H1 (cell line): ENCODE measurements at regions not wholly inside any gene's neighbourhood (a gene's known extent, or its start where the extent isn't known, plus 50 kb on each side); places are given as distances from the start of the nearest gene placed in this dataset.

Experiments used
- CTCF ChIA-PET: fragments of 300-600 bp; sonication (Branson Sonifier 250); formaldehyde crosslinking; loops from one replicate; lab custom pipeline; 2021; ENCODE audit not compliant: partially characterized antibody; lab: Charles Lee
- POLR2A ChIA-PET: fragments of 300-600 bp; sonication (Branson Sonifier 250); formaldehyde crosslinking; loops from one replicate; lab custom pipeline; 2021; ENCODE audit warnings: inconsistent platforms; ENCODE audit not compliant: partially characterized antibody; lab: Charles Lee
- DNase-seq, 2 experiments: peaks; one replicate each; pipeline versions ENCODE4 v3.0.0 to v3.0.0-alpha.2; 2010 to 2022; ENCODE audit warnings: low spot score in 2 of 2, low read depth in 1 of 2, mixed read lengths in 1 of 2
- FAIRE-seq: peaks from 2 replicates; lab custom pipeline; 2011; peaks lifted over from hg19 to GRCh38; lab: Jason Lieb, UNC
- H2AFZ ChIP-seq: 2 replicates; pipeline ENCODE4 v1.8.1; 2012; ENCODE audit warnings: low read length, inconsistent platforms
- H2AK5ac ChIP-seq: 2 replicates; pipeline ENCODE4 v1.6.1; 2013; ENCODE audit warnings: low read depth, low read length
- H2BK120ac ChIP-seq: replicated peaks from 2 replicates; pipeline ENCODE3; 2013; ENCODE audit warnings: low read depth, low read length, inconsistent platforms
- H2BK12ac ChIP-seq: 2 replicates; pipeline ENCODE4 v1.6.1; 2013; ENCODE audit warnings: low read depth, low read length
- H2BK15ac ChIP-seq: 2 replicates; pipeline ENCODE4 v1.6.1; 2013; ENCODE audit warnings: low read length
- H2BK20ac ChIP-seq: 2 replicates; pipeline ENCODE4 v1.6.1; 2013; ENCODE audit warnings: low read length
- H2BK5ac ChIP-seq: 2 replicates; pipeline ENCODE4 v1.6.1; 2013; ENCODE audit warnings: low read depth, low read length
- H3K14ac ChIP-seq: 2 replicates; pipeline ENCODE4 v1.6.1; 2013; ENCODE audit warnings: inconsistent platforms; ENCODE audit not compliant: insufficient read length
- H3K18ac ChIP-seq: 2 replicates; pipeline ENCODE4 v1.6.1; 2013; ENCODE audit warnings: low read length; ENCODE audit errors: extremely low read depth
- H3K23ac ChIP-seq: 2 replicates; pipeline ENCODE4 v1.6.1; 2013; ENCODE audit warnings: inconsistent platforms; ENCODE audit not compliant: insufficient read length
- H3K23me2 ChIP-seq: 2 replicates; pipeline ENCODE4 v1.6.1; 2013; ENCODE audit warnings: low read depth, low read length
- H3K27ac ChIP-seq: 2 replicates; pipeline ENCODE4 v1.6.1; 2011; ENCODE audit warnings: low read depth, low read length, inconsistent platforms
- H3K27me3 ChIP-seq, 4 experiments: replicated peaks in 1 of 4; 1 replicate in 1 of 4; 2 replicates in 3 of 4; pipeline versions ENCODE4 v1.6.1 to v1.8.1; 2011 to 2013; ENCODE audit warnings: low read length in 3 of 4, mild to moderate bottlenecking in 3 of 4, inconsistent platforms in 2 of 4, mixed read lengths in 2 of 4, moderate library complexity in 1 of 4; ENCODE audit not compliant: control insufficient read depth in 3 of 4, insufficient read depth in 3 of 4; ENCODE audit errors: extremely low read depth in 1 of 4
- H3K36me3 ChIP-seq, 4 experiments: 2 replicates each; pipeline versions ENCODE4 v1.6.1 to v1.8.1; 2011 to 2013; ENCODE audit warnings: mild to moderate bottlenecking in 4 of 4, low read length in 3 of 4, moderate library complexity in 2 of 4, control low read depth in 1 of 4, inconsistent platforms in 1 of 4; ENCODE audit not compliant: insufficient read depth in 4 of 4, control insufficient read depth in 2 of 4
- H3K4ac ChIP-seq: replicated peaks from 2 replicates; pipeline ENCODE3; 2013; ENCODE audit warnings: low read length, low read depth, mixed read lengths, inconsistent platforms; ENCODE audit not compliant: insufficient read length
- H3K4me1 ChIP-seq, 4 experiments: replicated peaks in 1 of 4; 1 replicate in 1 of 4; 2 replicates in 3 of 4; pipeline versions ENCODE4 v1.6.1 to v1.8.1; 2011 to 2013; ENCODE audit warnings: low read length in 3 of 4, inconsistent platforms in 2 of 4, mixed read lengths in 1 of 4; ENCODE audit not compliant: insufficient read depth in 4 of 4, control insufficient read depth in 3 of 4
- H3K4me2 ChIP-seq, 2 experiments: 2 replicates each; pipeline versions ENCODE4 v1.6.1 to v1.8.1; 2011 to 2013; ENCODE audit warnings: low read depth in 2 of 2, low read length in 2 of 2, control low read depth in 1 of 2, inconsistent platforms in 1 of 2, mild to moderate bottlenecking in 1 of 2; ENCODE audit not compliant: insufficient read depth in 1 of 2
- H3K4me3 ChIP-seq, 4 experiments: fragments of 200-600, 300-600 bp in 1 of 4; sonication (generic), shearing (Covaris generic), sonication (Bioruptor Twin) in 1 of 4; 2 replicates each; pipeline versions ENCODE4 v1.5.1 to v1.8.1; 2011 to 2016; ENCODE audit warnings: low read length in 4 of 4, low read depth in 3 of 4, control low read depth in 2 of 4, inconsistent platforms in 2 of 4, mild to moderate bottlenecking in 2 of 4, mixed read lengths in 1 of 4, moderate library complexity in 1 of 4; ENCODE audit not compliant: insufficient read depth in 2 of 4; ENCODE audit errors: extremely low read depth in 1 of 4
- H3K56ac ChIP-seq: replicated peaks from 2 replicates; pipeline ENCODE3; 2013; ENCODE audit warnings: low read depth, mild to moderate bottlenecking, mixed read lengths, low read length, inconsistent platforms; ENCODE audit not compliant: insufficient read length
- H3K79me1 ChIP-seq: 2 replicates; pipeline ENCODE4 v1.6.1; 2013; ENCODE audit warnings: low read depth, low read length, control low read depth
- H3K79me2 ChIP-seq, 2 experiments: 2 replicates each; pipeline versions ENCODE4 v1.6.1 to v1.8.1; 2012 to 2013; ENCODE audit warnings: low read length in 2 of 2, mild to moderate bottlenecking in 2 of 2, inconsistent platforms in 1 of 2; ENCODE audit not compliant: insufficient read depth in 2 of 2, control insufficient read depth in 1 of 2
- H3K9ac ChIP-seq, 4 experiments: replicated peaks in 1 of 4; 1 replicate in 1 of 4; 2 replicates in 3 of 4; pipeline versions ENCODE4 v1.6.1 to v1.8.1; 2011 to 2013; ENCODE audit warnings: low read depth in 3 of 4, low read length in 3 of 4, control low read depth in 2 of 4, mild to moderate bottlenecking in 2 of 4, moderate library complexity in 2 of 4, inconsistent platforms in 1 of 4; ENCODE audit errors: extremely low read depth in 1 of 4
- H3K9me3 ChIP-seq, 2 experiments: 2 replicates each; pipeline versions ENCODE4 v1.6.1 to v1.8.1; 2012 to 2013; ENCODE audit warnings: mild to moderate bottlenecking in 2 of 2, moderate library complexity in 2 of 2, control low read depth in 1 of 2, inconsistent platforms in 1 of 2, low read depth in 1 of 2, low read length in 1 of 2, mixed read lengths in 1 of 2; ENCODE audit not compliant: insufficient read depth in 2 of 2
- H4K20me1 ChIP-seq, 2 experiments: replicated peaks in 1 of 2; 2 replicates each; pipeline versions ENCODE3 to v1.8.1; 2011 to 2013; ENCODE audit warnings: inconsistent platforms in 2 of 2, low read length in 2 of 2, mild to moderate bottlenecking in 1 of 2; ENCODE audit not compliant: insufficient read depth in 2 of 2, control insufficient read depth in 1 of 2
- H4K5ac ChIP-seq: 2 replicates; pipeline ENCODE4 v1.6.1; 2013; ENCODE audit warnings: low read length, low read depth, mixed read lengths, inconsistent platforms; ENCODE audit not compliant: insufficient read length
- H4K8ac ChIP-seq: 2 replicates; pipeline ENCODE4 v1.8.0; 2013; ENCODE audit warnings: mild to moderate bottlenecking, moderate library complexity, low read length, inconsistent platforms; ENCODE audit not compliant: insufficient read depth; ENCODE audit errors: extremely low read depth
- H4K91ac ChIP-seq: replicated peaks from 2 replicates; pipeline ENCODE3; 2013; ENCODE audit warnings: low read length, mixed read lengths, inconsistent platforms; ENCODE audit not compliant: insufficient read length
- BCL11A ChIP-seq, 2 experiments: IDR thresholded peaks; one replicate each; pipeline ENCODE4 v1.6.1; 2011; ENCODE audit warnings: low read depth in 2 of 2, low read length in 2 of 2, mild to moderate bottlenecking in 2 of 2
- CBX8 ChIP-seq: fragments of 300-800, 300-1000 bp; sonication (generic); IDR thresholded peaks from 2 replicates; pipeline ENCODE4 v1.7.1; 2016; ENCODE audit warnings: low read depth, low read length, borderline replicate concordance
- CHD2 ChIP-seq: IDR thresholded peaks from 2 replicates; pipeline ENCODE4 v1.6.1; 2012; ENCODE audit warnings: low read length, improper control_type of control experiment
- EGR1 ChIP-seq: IDR thresholded peaks from 2 replicates; pipeline ENCODE4 v1.6.1; 2011; ENCODE audit warnings: low read depth, low read length, borderline replicate concordance
- MAFK ChIP-seq: IDR thresholded peaks from 2 replicates; pipeline ENCODE4 v1.6.1; 2012; ENCODE audit warnings: low read depth, mild to moderate bottlenecking, improper control_type of control experiment, low read length
- MAX ChIP-seq: IDR thresholded peaks from 2 replicates; pipeline ENCODE4 v1.6.1; 2012; ENCODE audit warnings: inconsistent platforms
- NANOG ChIP-seq: IDR thresholded peaks from 2 replicates; pipeline ENCODE4 v1.6.1; 2011; ENCODE audit warnings: low read length, low read depth, mild to moderate bottlenecking, inconsistent platforms; ENCODE audit not compliant: insufficient read depth, poor library complexity, severe bottlenecking
- NRF1 ChIP-seq: IDR thresholded peaks from 2 replicates; pipeline ENCODE4 v1.6.1; 2011; ENCODE audit warnings: mild to moderate bottlenecking, low read depth, low read length, improper control_type of control experiment
- SIN3A ChIP-seq, 2 experiments: IDR thresholded peaks in 1 of 2; conservative IDR thresholded peaks in 1 of 2; 2 replicates each; pipeline ENCODE4 v1.6.1; 2011 to 2012; ENCODE audit warnings: low read length in 2 of 2, improper control_type of control experiment in 1 of 2, low read depth in 1 of 2, mild to moderate bottlenecking in 1 of 2
- SP1 ChIP-seq: IDR thresholded peaks from 2 replicates; pipeline ENCODE4 v1.6.1; 2011; ENCODE audit warnings: low read depth, low read length
- TAF1 ChIP-seq: IDR thresholded peaks from 2 replicates; pipeline ENCODE4 v1.6.1; 2011; ENCODE audit warnings: mild to moderate bottlenecking, low read depth, low read length
- TBP ChIP-seq: IDR thresholded peaks from 2 replicates; pipeline ENCODE4 v1.6.1; 2011; ENCODE audit warnings: low read depth, low read length, improper control_type of control experiment
- TCF12 ChIP-seq: IDR thresholded peaks from 2 replicates; pipeline ENCODE4 v1.6.1; 2011; ENCODE audit warnings: low read depth, mild to moderate bottlenecking, low read length

DNA sequence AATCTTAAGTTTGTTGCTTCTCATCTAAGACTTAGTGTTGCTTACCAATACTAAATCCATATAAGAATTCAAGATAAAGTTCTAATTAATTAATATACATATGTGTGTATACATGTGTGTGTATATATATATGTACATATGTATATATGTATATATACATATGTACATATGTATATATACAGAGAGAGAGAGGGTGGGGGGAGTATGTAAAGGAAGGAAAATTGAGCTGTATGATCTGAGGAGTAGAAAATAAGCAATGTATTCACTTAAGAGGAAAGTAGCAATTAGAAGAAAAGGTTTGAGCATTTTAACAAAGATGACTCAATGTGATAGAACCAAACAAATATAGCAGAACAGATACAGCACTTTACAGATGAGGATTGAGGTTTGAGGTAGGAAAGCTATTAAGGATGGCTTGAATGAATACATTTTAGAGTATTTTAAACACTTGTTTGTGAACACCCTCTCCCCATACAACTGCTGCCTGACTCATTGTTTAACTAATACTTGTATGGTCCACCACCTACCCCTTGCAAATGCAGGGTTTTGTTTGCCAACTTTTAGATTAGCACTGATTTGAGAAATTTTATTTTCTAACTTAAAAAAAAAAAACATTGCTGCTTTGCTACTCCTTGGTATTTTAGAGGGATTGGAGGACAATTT is 681.1 kb upstream of the CADM2 start:
- Histone ChIP-seq H4K20me1 (no peaks in the 10 kb centered on the region), H4K5ac (no peak overlapping the region), H2BK120ac (no peak overlapping the region), H3K23ac (no peak overlapping the region), H3K4me2 (no peak overlapping the region), H3K27ac (no peak overlapping the region), H3K9me3 (no peaks in the 10 kb centered on the region), H3K79me1 (no peaks in the 10 kb centered on the region)
- FAIRE-seq (no peak), DNase-seq (no peak)
- TF ChIP-seq CBX8 (no peak), SIN3A (conservative IDR thresholded peaks at IDR 0.05 in 1 of 2, IDR thresholded peaks at IDR 0.05 in 1 of 2; ENCODE audit: low read depth in 1 of 2, low read length in 2 of 2) (no peak), MAFK (no peak), NANOG (no peak), NRF1 (no peak), TAF1 (no peak), MAX (no peak), EGR1 (no peak), TCF12 (no peak), CHD2 (no peak), TBP (no peak), BCL11A (IDR thresholded peaks at IDR 0.05; ENCODE audit: low read depth in 2 of 2, low read length in 2 of 2) (no peak), SP1 (no peak)
- TF ChIP-seq, all 59 proteins: peak for 0
- Histone ChIP-seq H3K79me2 (no peaks in the 10 kb centered on the region), H3K36me3 (no peaks in the 10 kb centered on the region), H2BK12ac (no peak overlapping the region), H2BK20ac (no peak overlapping the region), H2BK5ac (no peak overlapping the region), H3K23me2 (no peaks in the 10 kb centered on the region), H2AK5ac (no peak overlapping the region), H4K8ac (no peak overlapping the region), H3K14ac (no peak overlapping the region), H3K27me3 (no peaks in the 10 kb centered on the region), H3K4me1 (no peaks in the 10 kb centered on the region), H2BK15ac (no peak overlapping the region), H3K56ac (no peak overlapping the region), H2AFZ (no peak overlapping the region), H3K4ac (no peak overlapping the region), H3K9ac (no peak overlapping the region), H3K4me3 (no peak overlapping the region), H4K91ac (no peak overlapping the region), H3K18ac (no peak overlapping the region)
- ChIA-PET POLR2A (no interaction called here), CTCF (interaction anchor here (0.6 kb wide), 1 partner anchor 128 kb away, joined by 4 read pairs; no protein-coding TSS in a partner anchor)
